Progenitor cell of endocrine pancreas (in vitro differentiated cells): ENCODE measurements at regions not wholly inside any gene's neighbourhood (a gene's known extent, or its start where the extent isn't known, plus 50 kb on each side); places are given as distances from the start of the nearest gene placed in this dataset.

Experiments used
- DNase-seq: peaks from one replicate; pipeline ENCODE4 v3.0.0; 2021; ENCODE audit warnings: low spot score; ENCODE audit not compliant: unreplicated experiment
- H3K27ac Mint-ChIP-seq: 2 replicates; pipeline ENCODE4 v1.8.0; 2021; ENCODE audit warnings: mild to moderate bottlenecking, moderate library complexity, mixed read lengths
- H3K27me3 Mint-ChIP-seq: 2 replicates; pipeline ENCODE4 v1.8.0; 2021; ENCODE audit warnings: mixed read lengths
- H3K36me3 Mint-ChIP-seq: 2 replicates; pipeline ENCODE4 v1.8.0; 2022; ENCODE audit warnings: mixed read lengths; ENCODE audit not compliant: insufficient read depth
- H3K4me1 Mint-ChIP-seq: 2 replicates; pipeline ENCODE4 v1.8.0; 2021; ENCODE audit warnings: low read depth, mixed read lengths
- H3K4me3 Mint-ChIP-seq: 2 replicates; pipeline ENCODE4 v1.8.0; 2021; ENCODE audit warnings: low read depth, mild to moderate bottlenecking, moderate library complexity, mixed read lengths
- H3K9me3 Mint-ChIP-seq: 2 replicates; pipeline ENCODE4 v1.8.0; 2021; ENCODE audit warnings: low read depth, mixed read lengths
- TF ChIP-seq, protein P1 (sequence below): fragments of 200-600 bp; sonication (generic); IDR thresholded peaks from one replicate; pipeline ENCODE4 v1.5.0; 2021; ENCODE audit warnings: antibody characterized with exemption, mild to moderate bottlenecking; ENCODE audit not compliant: unreplicated experiment

DNA sequence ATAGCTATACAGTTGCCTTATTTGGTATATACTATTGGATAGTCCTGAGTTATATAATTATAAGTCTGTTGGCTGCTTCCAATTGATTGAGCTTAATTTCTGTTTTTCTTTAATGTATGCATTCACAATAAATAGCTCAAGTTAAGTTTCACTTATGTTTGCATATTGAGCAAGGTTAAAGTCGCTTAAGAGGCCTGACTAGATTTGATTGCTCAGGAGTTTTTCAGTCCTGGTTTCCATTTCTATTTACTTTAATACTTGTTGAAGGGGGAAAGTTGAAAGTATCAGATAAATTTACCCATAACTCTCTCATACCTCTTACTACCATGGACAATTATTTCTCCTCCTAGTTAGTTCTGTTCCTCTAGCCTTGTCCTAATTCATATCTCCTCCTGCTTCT is 294.7 kb downstream of the ARL4A start:
- Mint-ChIP-seq H3K4me3 (no peak overlapping the region), H3K4me1 (peaks cover 3% of the 10 kb centered on the region)

DNA sequence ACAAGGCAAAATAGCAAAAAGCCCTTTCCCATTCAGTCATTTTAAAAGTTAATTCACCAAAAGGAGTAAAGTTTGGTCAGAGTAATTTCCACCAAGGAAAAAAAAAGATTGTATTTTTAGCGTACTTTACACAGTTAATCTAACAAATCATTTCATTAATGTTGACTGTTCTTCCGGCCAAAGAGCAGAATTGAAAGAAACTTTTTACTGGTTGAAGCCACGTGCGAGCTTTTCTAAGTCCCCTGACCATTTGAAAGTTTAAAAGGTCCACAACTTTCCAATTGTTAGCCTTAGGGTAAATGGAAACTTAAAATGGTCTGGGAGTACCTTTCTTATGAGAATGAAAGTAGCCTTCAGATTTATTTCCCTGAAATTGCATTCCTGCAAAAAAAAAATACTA is 296.7 kb downstream of the ARL4A start:
- Mint-ChIP-seq H3K27me3 (no peaks in the 10 kb centered on the region), H3K9me3 (no peaks in the 10 kb centered on the region)

More for the DNA sequence above, 294.7 kb downstream of the ARL4A start:
- no peak overlapping the region for H3K27ac Mint-ChIP-seq
- H3K27me3 Mint-ChIP-seq: no peaks in the 10 kb centered on the region
- H3K36me3 Mint-ChIP-seq: no peaks in the 10 kb centered on the region
- TF ChIP-seq, protein P1, sequence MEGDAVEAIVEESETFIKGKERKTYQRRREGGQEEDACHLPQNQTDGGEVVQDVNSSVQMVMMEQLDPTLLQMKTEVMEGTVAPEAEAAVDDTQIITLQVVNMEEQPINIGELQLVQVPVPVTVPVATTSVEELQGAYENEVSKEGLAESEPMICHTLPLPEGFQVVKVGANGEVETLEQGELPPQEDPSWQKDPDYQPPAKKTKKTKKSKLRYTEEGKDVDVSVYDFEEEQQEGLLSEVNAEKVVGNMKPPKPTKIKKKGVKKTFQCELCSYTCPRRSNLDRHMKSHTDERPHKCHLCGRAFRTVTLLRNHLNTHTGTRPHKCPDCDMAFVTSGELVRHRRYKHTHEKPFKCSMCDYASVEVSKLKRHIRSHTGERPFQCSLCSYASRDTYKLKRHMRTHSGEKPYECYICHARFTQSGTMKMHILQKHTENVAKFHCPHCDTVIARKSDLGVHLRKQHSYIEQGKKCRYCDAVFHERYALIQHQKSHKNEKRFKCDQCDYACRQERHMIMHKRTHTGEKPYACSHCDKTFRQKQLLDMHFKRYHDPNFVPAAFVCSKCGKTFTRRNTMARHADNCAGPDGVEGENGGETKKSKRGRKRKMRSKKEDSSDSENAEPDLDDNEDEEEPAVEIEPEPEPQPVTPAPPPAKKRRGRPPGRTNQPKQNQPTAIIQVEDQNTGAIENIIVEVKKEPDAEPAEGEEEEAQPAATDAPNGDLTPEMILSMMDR: no peak
- no peak for DNase-seq
- no peaks in the 10 kb centered on the region for H3K9me3 Mint-ChIP-seq

DNA sequence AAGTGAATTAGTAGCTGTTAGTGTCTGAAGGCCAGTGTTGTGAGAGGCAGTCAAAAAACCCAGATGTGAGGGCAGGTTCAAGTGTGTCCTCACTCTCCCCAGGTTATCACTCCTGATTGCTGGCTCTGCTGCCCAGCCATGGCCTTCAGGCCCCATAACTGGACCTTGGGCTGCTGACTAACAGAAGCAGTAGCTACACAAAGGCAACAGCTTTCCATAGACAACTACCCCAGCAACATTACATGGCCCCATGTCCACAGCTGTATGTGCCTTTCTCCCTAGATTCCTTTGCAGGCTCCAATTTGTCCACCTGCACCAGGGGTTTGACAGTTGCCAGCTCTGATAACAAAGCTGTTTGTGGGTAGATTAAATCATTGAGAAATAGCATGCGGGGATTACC is 297.8 kb downstream of the ARL4A start:
- no peak overlapping the region for H3K4me3 Mint-ChIP-seq

More for the DNA sequence above, 296.7 kb downstream of the ARL4A start:
- H3K36me3 Mint-ChIP-seq: no peaks in the 10 kb centered on the region
- TF ChIP-seq, protein P1: no peak
- H3K4me3 Mint-ChIP-seq: no peak overlapping the region
- peaks cover 2% of the 10 kb centered on the region for H3K4me1 Mint-ChIP-seq
- DNase-seq: no peak
- H3K27ac Mint-ChIP-seq: no peak overlapping the region

DNA sequence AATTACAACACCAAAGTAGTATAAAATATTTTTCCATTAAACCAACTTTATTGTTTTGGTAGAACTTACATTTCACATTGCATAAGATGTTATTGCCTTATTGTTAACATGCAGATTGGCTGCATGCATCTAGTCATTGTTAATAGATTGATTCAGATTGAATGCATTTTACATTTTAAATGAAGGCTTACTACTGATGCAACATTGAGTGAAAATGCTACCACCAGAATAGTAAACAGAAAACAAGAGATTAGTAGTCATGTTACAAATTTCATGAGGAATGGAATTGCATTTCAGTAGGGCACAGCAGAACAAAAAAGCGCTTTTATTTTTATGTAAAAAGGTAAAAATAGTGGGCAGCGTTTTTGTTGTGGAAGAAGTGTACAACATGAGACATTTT is 298.3 kb downstream of the ARL4A start:
- no peaks in the 10 kb centered on the region for H3K36me3 Mint-ChIP-seq
- no peak overlapping the region for H3K4me3 Mint-ChIP-seq
- no peak overlapping the region for H3K27ac Mint-ChIP-seq
- H3K4me1 Mint-ChIP-seq: no peaks in the 10 kb centered on the region
- no peaks in the 10 kb centered on the region for H3K27me3 Mint-ChIP-seq
- no peak for DNase-seq
- TF ChIP-seq, protein P1: no peak
- no peaks in the 10 kb centered on the region for H3K9me3 Mint-ChIP-seq

More for the DNA sequence above, 297.8 kb downstream of the ARL4A start:
- no peaks in the 10 kb centered on the region for H3K9me3 Mint-ChIP-seq
- no peaks in the 10 kb centered on the region for H3K4me1 Mint-ChIP-seq
- H3K27me3 Mint-ChIP-seq: no peaks in the 10 kb centered on the region
- H3K36me3 Mint-ChIP-seq: no peaks in the 10 kb centered on the region
- no peak overlapping the region for H3K27ac Mint-ChIP-seq
- no peak for DNase-seq
- TF ChIP-seq, protein P1: no peak

DNA sequence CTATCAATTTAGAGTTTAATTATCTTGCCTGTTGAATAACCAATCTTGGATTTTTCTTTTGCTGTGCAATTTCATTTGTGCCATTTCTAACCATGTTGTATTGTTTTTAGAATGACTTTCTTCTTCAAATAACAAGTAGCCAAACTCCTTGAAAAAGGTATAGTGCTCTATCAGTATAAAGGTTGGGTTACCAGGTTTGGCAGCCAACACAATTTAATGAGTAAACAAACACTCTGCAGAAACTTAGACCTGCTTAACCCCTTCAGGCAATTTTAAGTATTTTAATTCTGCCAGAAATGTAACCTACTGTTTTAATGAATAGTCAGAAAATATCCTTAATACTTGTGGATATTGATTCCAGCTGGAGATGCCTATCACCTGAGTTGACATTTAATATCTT is 299.8 kb downstream of the ARL4A start:
- Mint-ChIP-seq H3K27ac (no peak overlapping the region), H3K36me3 (no peaks in the 10 kb centered on the region), H3K4me3 (no peak overlapping the region), H3K4me1 (no peaks in the 10 kb centered on the region), H3K27me3 (no peaks in the 10 kb centered on the region), H3K9me3 (no peaks in the 10 kb centered on the region)
- TF ChIP-seq, protein P1: no peak
- DNase-seq: no peak
